22Rv1 (cell line): ENCODE measurements at regions not wholly inside any gene's neighbourhood (a gene's known extent, or its start where the extent isn't known, plus 50 kb on each side); places are given as distances from the start of the nearest gene placed in this dataset.

Source experiments
- CTCF ChIP-seq: fragments of 450-650 bp; IDR thresholded peaks from 2 replicates; pipeline ENCODE4 v1.5.1; 2017; ENCODE audit warnings: mild to moderate bottlenecking
- ZFX ChIP-seq: fragments of 450-650 bp; IDR thresholded peaks from 2 replicates; pipeline ENCODE4 v1.6.1; 2017; ENCODE audit warnings: antibody characterized with exemption, borderline replicate concordance

- TF ChIP-seq CTCF (no peak), ZFX (no peak)
Measured at GRCh38 chr13:57857945-57858344, 226.4 kb downstream of the PCDH17 start.
